ENCODE measurements at regions not wholly inside any gene's neighbourhood (a gene's known extent, or its start where the extent isn't known, plus 50 kb on each side); places are given as distances from the start of the nearest gene placed in this dataset.
A peak's percentile ranks its signal among the peaks of the same experiment; 100 is the strongest.

DNA sequence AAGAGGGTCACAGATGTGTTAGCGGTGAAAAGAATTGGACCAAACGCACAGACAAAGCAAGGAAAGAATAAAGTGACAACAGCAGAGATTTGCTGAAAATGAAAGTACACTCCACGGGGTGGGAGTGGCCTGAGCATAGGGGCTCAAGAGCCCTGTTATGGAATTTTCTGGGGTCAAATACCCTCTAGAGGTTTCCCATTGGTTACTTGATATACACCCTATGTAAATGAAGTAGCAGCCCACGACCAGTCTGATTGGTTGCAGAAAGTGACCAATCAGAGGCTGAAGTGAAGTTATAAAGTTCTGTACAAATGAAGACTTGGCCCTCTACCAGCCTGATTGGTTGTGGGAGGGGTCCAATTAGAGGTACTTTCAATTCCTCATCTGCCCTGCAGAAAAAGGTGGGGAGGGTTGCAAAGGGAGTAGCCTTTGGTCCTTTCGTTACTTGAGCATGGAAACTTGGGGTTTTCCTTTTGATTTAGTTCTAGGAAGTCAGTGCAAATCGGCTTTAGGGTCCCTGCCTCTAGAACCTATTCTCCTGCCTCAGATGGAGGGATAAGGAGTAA lies 125.6 kb upstream of the PRPS1L1 start:
- Mint-ChIP-seq H3K27me3 (peaks cover 2% of the 10 kb centered on the region in 2 donors), H3K4me1 (peaks cover 0 to 4% (median under 1%) of the 10 kb centered on the region in 4 donors), H3K4me3 (peak overlapping the region in 1 of 8 donors; percentile 22), H3K9me3 (peaks cover 0 to 2% (median 0%) of the 10 kb centered on the region in 8 donors), H3K36me3 (no peaks in the 10 kb centered on the region), H3K27ac (no peak overlapping the region)
- intact Hi-C loops (cut with micrococcal nuclease) = no loop called here
- ChIA-PET CTCF (ENCODE audit: partially characterized antibody) (no interaction called here), POLR2A (ENCODE audit: partially characterized antibody) (no interaction called here)
- no peak for DNase-seq
- Histone ChIP-seq H3K4me1 (ENCODE audit: insufficient read depth, low read length) (no peaks in the 10 kb centered on the region), H3K4me3 (ENCODE audit: low read length in 2 of 2) (no peak overlapping the region), H3K9me3 (ENCODE audit: control insufficient read depth in 1 of 2, low read length in 2 of 2) (no peaks in the 10 kb centered on the region), H3K36me3 (ENCODE audit: insufficient read depth, low read length) (no peaks in the 10 kb centered on the region), H3K27me3 (ENCODE audit: insufficient read depth, low read length) (no peaks in the 10 kb centered on the region), H3K27ac (ENCODE audit: low read depth, low read length) (no peak overlapping the region)

GRCh38 chr7:18154726-18155125 lies 127.1 kb upstream of the PRPS1L1 start:
- CTCF ChIA-PET (ENCODE audit: partially characterized antibody) = no interaction called here

GRCh38 chr7:18157233-18157632 lies 129.6 kb upstream of the PRPS1L1 start:
- Mint-ChIP-seq H3K36me3 (no peaks in the 10 kb centered on the region), H3K27ac (no peak overlapping the region), H3K9me3 (peaks cover 0 to 2% (median 0%) of the 10 kb centered on the region in 8 donors), H3K27me3 (peaks cover 2 to 5% of the 10 kb centered on the region in 2 donors), H3K4me1 (peaks cover 0 to 4% (median under 1%) of the 10 kb centered on the region in 4 donors), H3K4me3 (no peak overlapping the region)
- DNase-seq = no peak
- H3K27ac ChIP-seq (ENCODE audit: low read depth, low read length) = no peak overlapping the region
- no peak overlapping the region for H3K4me3 ChIP-seq (ENCODE audit: low read length in 2 of 2)
- H3K4me1 ChIP-seq (ENCODE audit: insufficient read depth, low read length) = no peaks in the 10 kb centered on the region
- no peaks in the 10 kb centered on the region for H3K36me3 ChIP-seq (ENCODE audit: insufficient read depth, low read length)
- ChIA-PET POLR2A (ENCODE audit: partially characterized antibody) (no interaction called here), CTCF (ENCODE audit: partially characterized antibody) (no interaction called here)
- no peaks in the 10 kb centered on the region for H3K27me3 ChIP-seq (ENCODE audit: insufficient read depth, low read length)
- no peaks in the 10 kb centered on the region for H3K9me3 ChIP-seq (ENCODE audit: control insufficient read depth in 1 of 2, low read length in 2 of 2)
- intact Hi-C loops (cut with micrococcal nuclease) = no loop called here

More at GRCh38 chr7:18154726-18155125, 127.1 kb upstream of the PRPS1L1 start:
- H3K4me1 ChIP-seq (ENCODE audit: insufficient read depth, low read length) = no peaks in the 10 kb centered on the region
- Mint-ChIP-seq H3K27me3 (peaks cover 2 to 5% of the 10 kb centered on the region in 2 donors), H3K9me3 (peaks cover 0 to 2% (median 0%) of the 10 kb centered on the region in 8 donors), H3K27ac (no peak overlapping the region), H3K4me3 (no peak overlapping the region), H3K4me1 (peaks cover 0 to 4% (median under 1%) of the 10 kb centered on the region in 4 donors), H3K36me3 (no peaks in the 10 kb centered on the region)
- no peaks in the 10 kb centered on the region for H3K9me3 ChIP-seq (ENCODE audit: control insufficient read depth in 1 of 2, low read length in 2 of 2)
- intact Hi-C loops (cut with micrococcal nuclease) = no loop called here
- no peak overlapping the region for H3K4me3 ChIP-seq (ENCODE audit: low read length in 2 of 2)
- no peak for DNase-seq
- POLR2A ChIA-PET (ENCODE audit: partially characterized antibody) = no interaction called here
- no peaks in the 10 kb centered on the region for H3K27me3 ChIP-seq (ENCODE audit: insufficient read depth, low read length)
- H3K36me3 ChIP-seq (ENCODE audit: insufficient read depth, low read length) = no peaks in the 10 kb centered on the region
- H3K27ac ChIP-seq (ENCODE audit: low read depth, low read length) = no peak overlapping the region

GRCh38 chr7:18162657-18163056 lies 135.0 kb upstream of the PRPS1L1 start:
- POLR2A ChIA-PET (ENCODE audit: partially characterized antibody) = no interaction called here
- Histone ChIP-seq H3K9me3 (ENCODE audit: control insufficient read depth in 1 of 2, low read length in 2 of 2) (no peaks in the 10 kb centered on the region), H3K36me3 (ENCODE audit: insufficient read depth, low read length) (no peaks in the 10 kb centered on the region), H3K4me3 (ENCODE audit: low read length in 2 of 2) (no peak overlapping the region), H3K4me1 (ENCODE audit: insufficient read depth, low read length) (no peaks in the 10 kb centered on the region), H3K27me3 (ENCODE audit: insufficient read depth, low read length) (no peaks in the 10 kb centered on the region), H3K27ac (ENCODE audit: low read depth, low read length) (no peak overlapping the region)
- Mint-ChIP-seq H3K27me3 (peaks cover 0 to 7% of the 10 kb centered on the region in 2 donors), H3K27ac (no peak overlapping the region), H3K36me3 (no peaks in the 10 kb centered on the region), H3K9me3 (no peaks in the 10 kb centered on the region), H3K4me3 (no peak overlapping the region), H3K4me1 (no peaks in the 10 kb centered on the region)
- CTCF ChIA-PET (ENCODE audit: partially characterized antibody) = no interaction called here
- intact Hi-C loops (cut with micrococcal nuclease) = no loop called here
- no peak for DNase-seq

DNA sequence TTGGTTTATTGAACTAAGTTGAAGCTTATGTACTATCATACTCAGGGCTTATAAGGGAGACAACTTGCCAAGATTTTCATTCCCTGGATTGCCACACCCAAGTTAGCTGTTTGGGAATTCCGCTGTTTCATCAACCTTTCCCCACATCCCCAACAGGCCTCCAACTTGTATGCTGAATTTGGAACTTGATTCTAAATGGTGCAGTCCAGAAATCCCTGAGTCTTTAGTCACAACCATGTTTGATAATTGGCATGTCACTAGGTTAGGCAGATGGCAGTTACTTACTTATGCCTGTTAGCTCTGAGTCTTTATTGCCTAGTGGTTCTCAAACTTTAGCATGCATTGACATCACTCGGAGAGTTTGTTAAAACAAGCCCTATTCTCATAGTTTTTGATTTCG lies 135.4 kb upstream of the PRPS1L1 start:
- H3K36me3 Mint-ChIP-seq = no peaks in the 10 kb centered on the region
- no peak overlapping the region for H3K27ac Mint-ChIP-seq
- CTCF ChIA-PET (ENCODE audit: partially characterized antibody) = no interaction called here

DNA sequence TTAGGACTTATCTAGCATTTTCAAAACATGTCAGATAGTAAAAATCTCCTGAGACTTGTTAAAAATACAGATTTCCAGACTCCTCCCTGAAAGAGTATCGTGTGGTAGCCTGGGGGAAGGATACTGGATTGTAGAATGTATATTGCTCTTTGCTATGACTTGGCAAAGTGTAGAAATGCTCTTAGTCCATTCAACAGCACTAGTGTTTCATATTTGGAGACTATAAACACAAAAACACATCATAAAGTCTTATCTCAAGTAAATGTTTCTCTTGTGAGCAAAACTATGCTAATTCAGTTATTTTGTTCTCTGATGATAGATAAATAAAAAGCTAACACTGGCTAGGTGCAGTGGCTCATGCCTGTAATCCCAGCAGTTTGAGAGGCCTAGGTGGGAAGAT lies 137.5 kb upstream of the PRPS1L1 start:
- Mint-ChIP-seq H3K27ac (no peak overlapping the region), H3K4me1 (no peaks in the 10 kb centered on the region), H3K36me3 (no peaks in the 10 kb centered on the region), H3K4me3 (no peak overlapping the region), H3K27me3 (peaks cover 0 to 6% of the 10 kb centered on the region in 2 donors), H3K9me3 (no peaks in the 10 kb centered on the region)
- Histone ChIP-seq H3K9me3 (ENCODE audit: control insufficient read depth in 1 of 2, low read length in 2 of 2) (no peaks in the 10 kb centered on the region), H3K27ac (ENCODE audit: low read depth, low read length) (no peak overlapping the region), H3K27me3 (ENCODE audit: insufficient read depth, low read length) (no peaks in the 10 kb centered on the region), H3K36me3 (ENCODE audit: insufficient read depth, low read length) (no peaks in the 10 kb centered on the region), H3K4me1 (ENCODE audit: insufficient read depth, low read length) (no peaks in the 10 kb centered on the region), H3K4me3 (ENCODE audit: low read length in 2 of 2) (no peak overlapping the region)
- DNase-seq = no peak
- intact Hi-C loops (cut with micrococcal nuclease) = no loop called here
- CTCF ChIA-PET (ENCODE audit: partially characterized antibody) = no interaction called here
- POLR2A ChIA-PET (ENCODE audit: partially characterized antibody) = no interaction called here

More for the DNA sequence above, 135.4 kb upstream of the PRPS1L1 start:
- peaks cover 0 to 7% of the 10 kb centered on the region in 2 donors for H3K27me3 Mint-ChIP-seq
- H3K4me1 Mint-ChIP-seq = no peaks in the 10 kb centered on the region
- intact Hi-C loops (cut with micrococcal nuclease) = no loop called here
- POLR2A ChIA-PET (ENCODE audit: partially characterized antibody) = no interaction called here
- H3K27ac ChIP-seq (ENCODE audit: low read depth, low read length) = no peak overlapping the region
- H3K4me3 Mint-ChIP-seq = no peak overlapping the region
- no peak overlapping the region for H3K4me3 ChIP-seq (ENCODE audit: low read length in 2 of 2)
- H3K4me1 ChIP-seq (ENCODE audit: insufficient read depth, low read length) = no peaks in the 10 kb centered on the region
- DNase-seq = no peak
- H3K9me3 Mint-ChIP-seq = no peaks in the 10 kb centered on the region
- H3K27me3 ChIP-seq (ENCODE audit: insufficient read depth, low read length) = no peaks in the 10 kb centered on the region
- H3K36me3 ChIP-seq (ENCODE audit: insufficient read depth, low read length) = no peaks in the 10 kb centered on the region
- no peaks in the 10 kb centered on the region for H3K9me3 ChIP-seq (ENCODE audit: control insufficient read depth in 1 of 2, low read length in 2 of 2)

DNA sequence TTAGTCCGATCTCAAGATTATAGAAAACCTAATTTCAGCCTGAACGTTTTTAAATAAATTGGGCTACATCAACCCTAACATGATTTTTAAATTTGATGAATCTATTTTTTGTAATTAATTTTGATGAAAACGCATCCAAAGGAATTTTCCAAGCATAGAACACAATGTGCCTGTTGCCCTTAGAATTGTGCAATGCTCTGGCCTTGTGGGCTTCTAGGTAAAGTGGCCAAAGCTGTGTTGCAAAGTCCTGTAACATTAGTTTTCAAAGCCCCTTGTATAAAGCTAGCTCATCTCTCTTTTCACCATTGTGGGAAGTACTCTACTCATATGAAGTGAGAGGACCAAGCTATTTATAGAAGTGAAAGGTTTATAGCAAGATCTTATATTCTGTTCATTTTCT lies 138.4 kb upstream of the PRPS1L1 start:
- POLR2A ChIA-PET (ENCODE audit: partially characterized antibody) = no interaction called here
- no peak overlapping the region for H3K4me3 ChIP-seq (ENCODE audit: low read length in 2 of 2)
- no peaks in the 10 kb centered on the region for H3K36me3 Mint-ChIP-seq
- no peaks in the 10 kb centered on the region for H3K27me3 ChIP-seq (ENCODE audit: insufficient read depth, low read length)
- intact Hi-C loops (cut with micrococcal nuclease) = no loop called here
- H3K27ac ChIP-seq (ENCODE audit: low read depth, low read length) = no peak overlapping the region
- peaks cover 0 to 6% of the 10 kb centered on the region in 2 donors for H3K27me3 Mint-ChIP-seq
- H3K9me3 ChIP-seq (ENCODE audit: control insufficient read depth in 1 of 2, low read length in 2 of 2) = no peaks in the 10 kb centered on the region
- CTCF ChIA-PET (ENCODE audit: partially characterized antibody) = no interaction called here
- no peaks in the 10 kb centered on the region for H3K4me1 ChIP-seq (ENCODE audit: insufficient read depth, low read length)
- no peaks in the 10 kb centered on the region for H3K4me1 Mint-ChIP-seq
- peaks cover 0 to 1% (median 0%) of the 10 kb centered on the region in 8 donors for H3K9me3 Mint-ChIP-seq
- no peak overlapping the region for H3K4me3 Mint-ChIP-seq
- DNase-seq = no peak
- no peaks in the 10 kb centered on the region for H3K36me3 ChIP-seq (ENCODE audit: insufficient read depth, low read length)
- H3K27ac Mint-ChIP-seq = no peak overlapping the region

GRCh38 chr7:18167815-18168214 lies 140.2 kb upstream of the PRPS1L1 start:
- Histone ChIP-seq H3K36me3 (ENCODE audit: insufficient read depth, low read length) (no peaks in the 10 kb centered on the region), H3K4me3 (ENCODE audit: low read length in 2 of 2) (no peak overlapping the region), H3K4me1 (ENCODE audit: insufficient read depth, low read length) (no peaks in the 10 kb centered on the region), H3K27me3 (ENCODE audit: insufficient read depth, low read length) (no peaks in the 10 kb centered on the region), H3K27ac (ENCODE audit: low read depth, low read length) (no peak overlapping the region), H3K9me3 (ENCODE audit: control insufficient read depth in 1 of 2, low read length in 2 of 2) (no peaks in the 10 kb centered on the region)
- Mint-ChIP-seq H3K9me3 (peaks cover 0 to 2% (median 0%) of the 10 kb centered on the region in 8 donors), H3K4me1 (no peaks in the 10 kb centered on the region), H3K4me3 (no peak overlapping the region), H3K27ac (no peak overlapping the region), H3K36me3 (no peaks in the 10 kb centered on the region), H3K27me3 (peaks cover 0 to 6% of the 10 kb centered on the region in 2 donors)
- ChIA-PET CTCF (ENCODE audit: partially characterized antibody) (no interaction called here), POLR2A (ENCODE audit: partially characterized antibody) (no interaction called here)
- DNase-seq = no peak
- intact Hi-C loops (cut with micrococcal nuclease) = no loop called here
